IMR-90 (cell line): ENCODE measurements at regions not wholly inside any gene's neighbourhood (a gene's known extent, or its start where the extent isn't known, plus 50 kb on each side); places are given as distances from the start of the nearest gene placed in this dataset.

ENCODE experiments used
- ATAC-seq: fragments of 200-7000 bp; cut with Tn5 transposase; 2 replicates; pipeline ENCODE4 v1.9.1; 2020; ENCODE audit warnings: low read depth, mild to moderate bottlenecking, moderate library complexity
- BruUV-seq: library from RNA; stranded (reverse); fragments of 400-500 nt; replicated peaks from 2 replicates; lab custom pipeline; 2021; lab: Mats Ljungman, UMichigan
- CTCF ChIA-PET: fragments of 300-600 bp; formaldehyde crosslinking; extraction: SDS; loops from one replicate; lab custom pipeline; 2021; ENCODE audit warnings: antibody characterized with exemption; lab: Yijun Ruan, JAX
- POLR2A ChIA-PET: fragments of 300-600 bp; sonication (Branson Sonifier 250); formaldehyde crosslinking; loops from one replicate; lab custom pipeline; 2022; ENCODE audit warnings: antibody characterized with exemption; ENCODE audit not compliant: unreplicated experiment; lab: Charles Lee
- DNase-seq: peaks from one replicate; pipeline ENCODE4 v3.0.0; 2013
- H2AFZ ChIP-seq: replicated peaks from 2 replicates; pipeline ENCODE3; 2013; ENCODE audit warnings: low read length, mild to moderate bottlenecking; ENCODE audit not compliant: poor library complexity
- H2AK5ac ChIP-seq: 2 replicates; pipeline ENCODE4 v1.6.1; 2013; ENCODE audit warnings: low read depth, low read length, inconsistent platforms
- H2AK9ac ChIP-seq: replicated peaks from 2 replicates; pipeline ENCODE3; 2013; ENCODE audit warnings: mild to moderate bottlenecking, low read depth, low read length, moderate library complexity; ENCODE audit not compliant: poor library complexity
- H2BK120ac ChIP-seq: 2 replicates; pipeline ENCODE4 v1.6.1; 2013; ENCODE audit warnings: low read depth, low read length, inconsistent platforms
- H2BK15ac ChIP-seq: 3 replicates; pipeline ENCODE4 v1.6.1; 2013; ENCODE audit warnings: low read depth, low read length, inconsistent platforms
- H2BK20ac ChIP-seq: 2 replicates; pipeline ENCODE4 v1.6.1; 2013; ENCODE audit warnings: low read depth, mild to moderate bottlenecking, inconsistent platforms, low read length, moderate library complexity
- H2BK5ac ChIP-seq: 2 replicates; pipeline ENCODE4 v1.6.1; 2013; ENCODE audit warnings: mild to moderate bottlenecking, low read depth, low read length, inconsistent platforms; ENCODE audit not compliant: poor library complexity, severe bottlenecking
- H3K14ac ChIP-seq: replicated peaks from 2 replicates; pipeline ENCODE4 v1.6.1; 2013; ENCODE audit warnings: low read depth, low read length, inconsistent platforms
- H3K18ac ChIP-seq: 2 replicates; pipeline ENCODE4 v1.6.1; 2013; ENCODE audit warnings: low read depth, low read length, control low read depth
- H3K23ac ChIP-seq: 2 replicates; pipeline ENCODE4 v1.6.1; 2013; ENCODE audit warnings: low read depth, low read length, inconsistent platforms
- H3K27ac ChIP-seq: 2 replicates; pipeline ENCODE4 v1.5.1; 2013; ENCODE audit warnings: mild to moderate bottlenecking, control low read depth, low read length; ENCODE audit not compliant: insufficient read depth
- H3K27me3 ChIP-seq: 2 replicates; pipeline ENCODE4 v1.6.1; 2013; ENCODE audit warnings: low read length; ENCODE audit not compliant: control insufficient read depth, insufficient read depth
- H3K36me3 ChIP-seq: 2 replicates; pipeline ENCODE4 v1.6.1; 2013; ENCODE audit warnings: low read length, mixed read lengths; ENCODE audit not compliant: control insufficient read depth, insufficient read depth
- H3K4ac ChIP-seq: 2 replicates; pipeline ENCODE4 v1.6.1; 2013; ENCODE audit warnings: low read depth, low read length, inconsistent platforms
- H3K4me1 ChIP-seq: 2 replicates; pipeline ENCODE4 v1.6.1; 2013; ENCODE audit warnings: low read length, mixed read lengths; ENCODE audit not compliant: control insufficient read depth, insufficient read depth
- H3K4me2 ChIP-seq: 2 replicates; pipeline ENCODE4 v1.6.1; 2013; ENCODE audit warnings: low read depth, mild to moderate bottlenecking, control low read depth, low read length, moderate library complexity
- H3K4me3 ChIP-seq: 2 replicates; pipeline ENCODE4 v1.5.1; 2013; ENCODE audit warnings: low read depth, mild to moderate bottlenecking, control low read depth, low read length, moderate library complexity; ENCODE audit not compliant: insufficient read depth
- H3K56ac ChIP-seq: 2 replicates; pipeline ENCODE4 v1.6.1; 2013; ENCODE audit warnings: low read length, inconsistent platforms; ENCODE audit not compliant: insufficient read depth; ENCODE audit errors: extremely low read depth
- H3K79me1 ChIP-seq, 2 experiments: 2 replicates each; pipeline ENCODE4 v1.6.1; 2013; ENCODE audit warnings: low read length in 2 of 2, inconsistent platforms in 1 of 2, low read depth in 1 of 2
- H3K9ac ChIP-seq: 2 replicates; pipeline ENCODE4 v1.6.1; 2013; ENCODE audit warnings: low read depth, low read length, control low read depth
- H3K9me1 ChIP-seq: 2 replicates; pipeline ENCODE4 v1.6.1; 2013; ENCODE audit warnings: low read length, inconsistent platforms; ENCODE audit not compliant: insufficient read depth
- H3K9me3 ChIP-seq: 2 replicates; pipeline ENCODE4 v1.6.1; 2013; ENCODE audit warnings: low read length; ENCODE audit not compliant: control insufficient read depth, insufficient read depth
- H4K20me1 ChIP-seq: 2 replicates; pipeline ENCODE4 v1.6.1; 2013; ENCODE audit warnings: low read length, inconsistent platforms; ENCODE audit not compliant: insufficient read depth
- H4K5ac ChIP-seq: 2 replicates; pipeline ENCODE4 v1.6.1; 2013; ENCODE audit warnings: mild to moderate bottlenecking, low read depth, low read length, control low read depth
- H4K8ac ChIP-seq, 2 experiments: 2 replicates each; pipeline ENCODE4 v1.6.1; 2013; ENCODE audit warnings: low read depth in 2 of 2, low read length in 2 of 2, control low read depth in 1 of 2, inconsistent platforms in 1 of 2
- H4K91ac ChIP-seq: 2 replicates; pipeline ENCODE4 v1.6.1; 2013; ENCODE audit warnings: low read depth, low read length, inconsistent platforms; ENCODE audit not compliant: insufficient read depth
- BHLHE40 ChIP-seq: fragments of 150-350 bp; IDR thresholded peaks from 2 replicates; pipeline ENCODE4 v1.6.1; 2016; ENCODE audit warnings: mild to moderate bottlenecking, low read depth, low read length
- CEBPB ChIP-seq: IDR thresholded peaks from 2 replicates; pipeline ENCODE4 v1.6.1; 2012; ENCODE audit warnings: low read depth, low read length, improper control_type of control experiment
- CHD1 ChIP-seq: IDR thresholded peaks from 2 replicates; pipeline ENCODE4 v1.6.1; 2012; ENCODE audit warnings: low read depth, low read length, improper control_type of control experiment
- CTCF ChIP-seq: conservative IDR thresholded peaks from 2 replicates; pipeline ENCODE4 v1.5.1; 2012; ENCODE audit warnings: mild to moderate bottlenecking, low read depth, low read length, improper control_type of control experiment
- ELK1 ChIP-seq: fragments of 150-350 bp; IDR thresholded peaks from 2 replicates; pipeline ENCODE4 v1.6.1; 2016; ENCODE audit warnings: low read depth, mild to moderate bottlenecking, low read length, moderate library complexity, borderline replicate concordance
- FOS ChIP-seq: fragments of 150-350 bp; IDR thresholded peaks from 2 replicates; pipeline ENCODE4 v1.6.1; 2016; ENCODE audit warnings: low read depth, low read length
- MAFK ChIP-seq: IDR thresholded peaks from 2 replicates; pipeline ENCODE4 v1.6.1; 2012; ENCODE audit warnings: low read depth, low read length, improper control_type of control experiment
- MAZ ChIP-seq: IDR thresholded peaks from 2 replicates; pipeline ENCODE4 v1.6.1; 2012; ENCODE audit warnings: low read depth, mild to moderate bottlenecking, low read length, improper control_type of control experiment, moderate library complexity, borderline replicate concordance
- MXI1 ChIP-seq: IDR thresholded peaks from 2 replicates; pipeline ENCODE4 v1.6.1; 2012; ENCODE audit warnings: low read depth, mild to moderate bottlenecking, low read length, moderate library complexity, borderline replicate concordance
- NFE2L2 ChIP-seq: fragments of 150-350 bp; IDR thresholded peaks from 2 replicates; pipeline ENCODE4 v1.6.1; 2016; ENCODE audit warnings: low read depth, mild to moderate bottlenecking, low read length
- POLR2A ChIP-seq: IDR thresholded peaks from 2 replicates; pipeline ENCODE4 v1.6.1; 2012; ENCODE audit warnings: mild to moderate bottlenecking, low read depth, low read length
- RAD21 ChIP-seq: IDR thresholded peaks from 2 replicates; pipeline ENCODE4 v1.6.1; 2012; ENCODE audit warnings: low read length, improper control_type of control experiment
- RCOR1 ChIP-seq: IDR thresholded peaks from 2 replicates; pipeline ENCODE4 v1.6.1; 2012; ENCODE audit warnings: mild to moderate bottlenecking, low read length, improper control_type of control experiment; ENCODE audit not compliant: insufficient replicate concordance
- RFX5 ChIP-seq: IDR thresholded peaks from 2 replicates; pipeline ENCODE4 v1.8.0; 2012; ENCODE audit warnings: low read depth, mild to moderate bottlenecking, low read length, moderate library complexity
- SMC3 ChIP-seq: fragments of 150-350 bp; IDR thresholded peaks from 2 replicates; pipeline ENCODE4 v1.6.1; 2016; ENCODE audit warnings: low read depth, mild to moderate bottlenecking, antibody characterized with exemption, low read length, moderate library complexity
- USF2 ChIP-seq: fragments of 150-350 bp; IDR thresholded peaks from 2 replicates; pipeline ENCODE4 v1.6.1; 2017; ENCODE audit warnings: mild to moderate bottlenecking, antibody characterized with exemption, low read length, low read depth
- dilution Hi-C: fragments of 300-500 bp; cut with HindIII; formaldehyde crosslinking; loops from one replicate; pipeline ENCODE4 v1.14.3; 2018; ENCODE audit warnings: low sequenced_read_pairs; ENCODE audit not compliant: unreplicated experiment
- in situ Hi-C: fragments of 300-500 bp; cut with MboI; formaldehyde crosslinking; loops from 3 replicates; pipeline ENCODE4 v1.14.3; 2019; ENCODE audit warnings: low sequenced_read_pairs, inconsistent platforms, mixed read lengths
- intact Hi-C: fragments of 100-400 bp; cut with micrococcal nuclease; formaldehyde crosslinking; loops from 2 replicates; pipeline ENCODE4 v1.10.0; 2022

- Histone ChIP-seq H3K14ac (no peak overlapping the region), H3K4me1 (no peaks in the 10 kb centered on the region), H3K4me2 (no peak overlapping the region), H2AFZ (no peak overlapping the region), H3K56ac (no peak overlapping the region), H3K23ac (no peak overlapping the region), H2BK120ac (no peak overlapping the region), H3K4ac (no peak overlapping the region), H2BK15ac (no peak overlapping the region), H3K27ac (no peak overlapping the region), H3K36me3 (no peaks in the 10 kb centered on the region), H4K20me1 (no peaks in the 10 kb centered on the region), H3K9me1 (no peaks in the 10 kb centered on the region), H2AK9ac (no peak overlapping the region), H3K27me3 (no peaks in the 10 kb centered on the region), H3K9ac (no peak overlapping the region), H4K91ac (no peak overlapping the region), H2BK20ac (no peak overlapping the region), H4K8ac (no peak overlapping the region), H3K4me3 (no peak overlapping the region), H3K79me1 (no peaks in the 10 kb centered on the region), H3K18ac (no peak overlapping the region), H2AK5ac (no peak overlapping the region), H3K9me3 (no peaks in the 10 kb centered on the region), H4K5ac (no peak overlapping the region), H2BK5ac (no peak overlapping the region)
- in situ Hi-C loops (no loop called here), intact Hi-C loops (no loop called here), dilution Hi-C loops (no loop called here)
- TF ChIP-seq MAFK: no peak
- no peak for TF ChIP-seq MAZ
- TF ChIP-seq FOS: no peak
- TF ChIP-seq CEBPB: no peak
- no peak for TF ChIP-seq CHD1
- no peak for TF ChIP-seq NFE2L2
- TF ChIP-seq SMC3: no peak
- TF ChIP-seq RCOR1: no peak
- no peak for TF ChIP-seq USF2
- no peak for TF ChIP-seq RFX5
- no peak for TF ChIP-seq POLR2A
- TF ChIP-seq BHLHE40: no peak
- TF ChIP-seq CTCF: no peak
- no peak for TF ChIP-seq ELK1
- no peak for TF ChIP-seq MXI1
- TF ChIP-seq RAD21: no peak
- DNase-seq (no peak), ATAC-seq (no peak)
- no TSS peak for BruUV-seq
- ChIA-PET POLR2A (no interaction called here), CTCF (no interaction called here)
Observed at GRCh38 chr6:94088870-94089269, 669.5 kb upstream of the EPHA7 start.
